Prostate gland (tissue), 2 donors: ENCODE measurements at regions not wholly inside any gene's neighbourhood (a gene's known extent, or its start where the extent isn't known, plus 50 kb on each side); places are given as distances from the start of the nearest gene placed in this dataset.

ENCODE experiments used
- DNase-seq: peaks from one replicate; pipeline ENCODE4 v3.0.0-alpha.2; 2019; ENCODE audit warnings: low spot score
- H3K27ac ChIP-seq, 2 donors: fragments of 200-600 bp; sonication (generic); 2 replicates each; pipeline ENCODE4 v1.5.1; 2017 to 2019
- H3K27me3 ChIP-seq: fragments of 200-600 bp; sonication (generic); replicated peaks from 2 replicates; pipeline ENCODE4 v1.5.1; 2019; ENCODE audit not compliant: insufficient read depth
- H3K36me3 ChIP-seq, 2 donors: fragments of 200-600 bp; sonication (generic); 1 replicate in 1 of 2; 2 replicates in 1 of 2; pipeline versions ENCODE4 v1.5.1 to v1.8.1; 2017 to 2019
- H3K4me1 ChIP-seq: fragments of 200-600 bp; sonication (generic); replicated peaks from 2 replicates; pipeline ENCODE4 v1.5.1; 2019
- H3K4me3 ChIP-seq, 2 donors: fragments of 200-600 bp; sonication (generic); 2 replicates each; pipeline ENCODE4 v1.5.1; 2017 to 2019
- H3K9me3 ChIP-seq: fragments of 200-600 bp; sonication (generic); 2 replicates; pipeline ENCODE4 v1.5.1; 2017
- CTCF ChIP-seq, 4 experiments: fragments of 200-600 bp in 2 of 4; fragments of 450-650 bp in 2 of 4; sonication (generic) in 2 of 4; IDR thresholded peaks; 1 replicate in 3 of 4; 2 replicates in 1 of 4; pipeline ENCODE4 v1.5.1; 2016 to 2019; ENCODE audit warnings: antibody characterized with exemption in 4 of 4, mild to moderate bottlenecking in 2 of 4, moderate library complexity in 2 of 4
- POLR2A ChIP-seq: fragments of 450-650 bp; IDR thresholded peaks from one replicate; pipeline ENCODE4 v1.6.1; 2016; ENCODE audit warnings: antibody characterized with exemption, mild to moderate bottlenecking
- POLR2AphosphoS5 ChIP-seq: sonication (generic); formaldehyde crosslinking; IDR thresholded peaks from one replicate; pipeline ENCODE4 v1.6.1; 2017; ENCODE audit warnings: antibody characterized with exemption
- WGBS: methylation state at CpG from one replicate; pipeline ENCODE4 v1.1.5; 2018; 5-methylcytosine and 5-hydroxymethylcytosine counted together
- intact Hi-C: fragments of 100-400 bp; cut with DNase I; formaldehyde crosslinking; loops from one replicate; pipeline ENCODE4 v1.14.2; 2022

GRCh38 chr18:76678248-76678647 lies 144.1 kb upstream of the ZNF236 start:
- Histone ChIP-seq H3K9me3 (no peaks in the 10 kb centered on the region), H3K4me1 (no peaks in the 10 kb centered on the region), H3K4me3 (no peak overlapping the region), H3K27me3 (no peaks in the 10 kb centered on the region), H3K27ac (no peak overlapping the region), H3K36me3 (no peaks in the 10 kb centered on the region)
- intact Hi-C loops: no loop called here
- 44% methylated on average over 8 of the region's 8 CpGs for WGBS
- DNase-seq: no peak
- TF ChIP-seq POLR2AphosphoS5 (peak; percentile 20), POLR2A (no peak), CTCF (IDR thresholded peaks at IDR 0.05) (no peak)

DNA sequence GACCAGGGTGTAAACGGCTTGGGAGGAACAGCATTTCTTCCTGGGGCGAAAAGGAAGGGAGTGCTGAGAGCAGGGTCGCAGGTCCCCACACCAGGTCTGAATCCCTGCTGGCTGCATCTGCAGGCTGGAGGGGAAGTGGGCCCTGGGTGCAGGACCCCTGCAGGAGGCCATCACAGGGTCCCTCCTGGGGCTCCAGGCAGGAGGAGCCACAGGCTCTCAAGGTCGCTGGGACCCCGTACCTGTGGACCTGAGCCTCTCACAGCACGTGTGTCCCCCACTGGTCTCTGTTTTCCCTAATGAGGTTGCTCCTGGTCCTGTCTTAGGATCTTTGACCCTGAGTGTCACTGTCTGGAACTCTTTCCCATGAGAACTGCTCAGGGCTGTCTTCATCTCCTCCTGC lies 147.8 kb upstream of the ZNF236 start:
- TF ChIP-seq POLR2A: no peak
- TF ChIP-seq POLR2AphosphoS5: no peak
- no peak for TF ChIP-seq CTCF (IDR thresholded peaks at IDR 0.05)
- H3K27ac ChIP-seq: no peak overlapping the region
- no peaks in the 10 kb centered on the region for H3K9me3 ChIP-seq
- intact Hi-C loops: no loop called here
- no peaks in the 10 kb centered on the region for H3K4me1 ChIP-seq
- H3K4me3 ChIP-seq: no peak overlapping the region
- H3K27me3 ChIP-seq: no peaks in the 10 kb centered on the region
- WGBS: 95% methylated on average over 6 of the region's 6 CpGs
- H3K36me3 ChIP-seq: no peaks in the 10 kb centered on the region
- DNase-seq: no peak

DNA sequence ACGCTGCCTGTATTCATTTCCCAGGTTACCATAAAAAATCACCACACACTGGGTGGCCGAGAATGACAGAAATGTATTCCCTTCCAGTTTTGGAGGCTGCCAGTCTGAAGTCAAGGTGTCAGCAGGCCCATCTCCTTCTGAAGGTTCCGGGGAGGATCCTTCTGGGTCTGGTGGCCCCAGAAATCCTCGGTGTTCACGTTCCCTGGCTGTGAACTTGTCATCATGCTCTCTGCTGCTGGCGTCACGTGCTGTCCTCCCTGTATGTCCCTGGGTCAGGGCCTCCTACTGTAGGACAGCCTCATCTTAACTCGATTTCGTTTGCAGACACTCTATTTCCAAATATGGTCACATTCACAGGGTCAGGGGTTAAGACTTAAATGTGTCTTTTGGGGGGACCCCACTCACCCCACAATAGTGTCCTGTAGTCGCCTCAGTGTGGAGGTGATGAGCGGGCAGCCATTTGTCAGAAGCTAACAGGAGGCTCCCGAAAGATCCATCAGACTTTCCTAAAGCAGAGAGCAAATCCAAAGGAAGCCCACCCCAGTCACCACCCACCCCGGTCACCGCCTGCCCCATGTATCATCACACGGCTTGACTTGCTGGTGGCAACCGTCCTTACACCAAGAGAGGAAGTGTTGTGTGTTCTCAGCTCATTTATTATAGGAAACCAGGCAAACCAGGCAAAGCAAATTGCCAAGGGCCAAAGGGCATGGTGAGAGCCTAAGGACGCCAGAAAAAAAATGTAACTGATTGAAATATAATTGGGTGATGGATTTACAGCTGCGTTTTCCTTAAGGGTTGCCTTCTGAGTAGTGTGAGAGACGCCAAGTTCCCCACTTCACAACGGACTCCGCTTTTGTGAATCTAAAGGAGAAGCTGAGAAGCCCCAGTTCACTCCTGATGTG lies 148.8 kb upstream of the ZNF236 start:
- intact Hi-C loops: no loop called here
- H3K27ac ChIP-seq: no peak overlapping the region
- no peak for DNase-seq
- no peaks in the 10 kb centered on the region for H3K4me1 ChIP-seq
- no peak for TF ChIP-seq POLR2A
- no peak for TF ChIP-seq POLR2AphosphoS5
- no peak for TF ChIP-seq CTCF (IDR thresholded peaks at IDR 0.05)
- no peak overlapping the region for H3K4me3 ChIP-seq
- H3K9me3 ChIP-seq: no peaks in the 10 kb centered on the region
- no peaks in the 10 kb centered on the region for H3K36me3 ChIP-seq
- no peaks in the 10 kb centered on the region for H3K27me3 ChIP-seq
- WGBS: 91% methylated on average over 21 of the region's 21 CpGs

GRCh38 chr18:76672627-76673026 lies 149.7 kb upstream of the ZNF236 start:
- no peaks in the 10 kb centered on the region for H3K36me3 ChIP-seq
- intact Hi-C loops: no loop called here
- 90% methylated on average over 3 of the region's 3 CpGs for WGBS
- no peaks in the 10 kb centered on the region for H3K27me3 ChIP-seq
- no peaks in the 10 kb centered on the region for H3K4me1 ChIP-seq
- H3K9me3 ChIP-seq: no peaks in the 10 kb centered on the region
- no peak overlapping the region for H3K27ac ChIP-seq
- no peak for DNase-seq
- no peak overlapping the region for H3K4me3 ChIP-seq
- TF ChIP-seq CTCF (IDR thresholded peaks at IDR 0.05) (no peak), POLR2AphosphoS5 (no peak), POLR2A (no peak)
